ENCODE measurements at regions not wholly inside any gene's neighbourhood (a gene's known extent, or its start where the extent isn't known, plus 50 kb on each side); places are given as distances from the start of the nearest gene placed in this dataset.
"Not testable (repeated sequence)": the region's sequence is repeated elsewhere in the genome, so short reads cannot be mapped to it uniquely, and the experiment has no call there.

GRCh38 chr9:79492092-79493009, 79.4 kb upstream of the TLE4 start:
- Histone ChIP-seq H3K4me3 (ENCODE audit: insufficient read depth, low read length, poor library complexity, severe bottlenecking) (no peak overlapping the region), H3K27ac (ENCODE audit: low read depth, low read length) (no peak overlapping the region), H2AFZ (ENCODE audit: low read depth, low read length, severe bottlenecking) (no peak overlapping the region)

GRCh38 chr9:79500196-79500864, 71.4 kb upstream of the TLE4 start:
- not testable (repeated sequence) for H3K4me2 ChIP-seq (ENCODE audit: low read depth, low read length, poor library complexity, severe bottlenecking); H3K4me3 ChIP-seq (ENCODE audit: insufficient read depth, low read length, poor library complexity, severe bottlenecking); H4K20me1 ChIP-seq (ENCODE audit: low read depth, low read length); H3K27me3 ChIP-seq (ENCODE audit: low read length); H3F3A ChIP-seq (ENCODE audit: insufficient read depth); H3K9ac ChIP-seq (ENCODE audit: low read length); H3K27ac ChIP-seq (ENCODE audit: low read depth, low read length); H3K9me3 ChIP-seq (ENCODE audit: insufficient read depth, low read length); H3K36me3 ChIP-seq (ENCODE audit: low read length); H2AFZ ChIP-seq (ENCODE audit: low read depth, low read length, severe bottlenecking); H3K79me2 ChIP-seq (ENCODE audit: insufficient read depth, low read length); H3K9me2 ChIP-seq (replicated peaks; ENCODE audit: insufficient read depth, low read length)

More at GRCh38 chr9:79492092-79493009, 79.4 kb upstream of the TLE4 start:
- TF ChIP-seq EZH2phosphoT487 (conservative IDR thresholded peaks at IDR 0.05; ENCODE audit: low read length) = no peak
- no peak for TF ChIP-seq CTCF (IDR thresholded peaks at IDR 0.05; ENCODE audit: insufficient read depth, low read length, poor library complexity, severe bottlenecking)
- Histone ChIP-seq H3K9me3 (ENCODE audit: insufficient read depth, low read length) (no peaks in the 10 kb centered on the region), H3K9me2 (replicated peaks; ENCODE audit: insufficient read depth, low read length) (no peaks in the 10 kb centered on the region), H3K27me3 (ENCODE audit: low read length) (no peaks in the 10 kb centered on the region), H3K9ac (ENCODE audit: low read length) (no peak overlapping the region), H3K79me2 (ENCODE audit: insufficient read depth, low read length) (no peaks in the 10 kb centered on the region), H4K20me1 (ENCODE audit: low read depth, low read length) (no peaks in the 10 kb centered on the region), H3K4me2 (ENCODE audit: low read depth, low read length, poor library complexity, severe bottlenecking) (no peak overlapping the region), H3K36me3 (ENCODE audit: low read length) (no peaks in the 10 kb centered on the region), H3F3A (ENCODE audit: insufficient read depth) (no peaks in the 10 kb centered on the region)

GRCh38 chr9:79501546-79501945, 70.2 kb upstream of the TLE4 start:
- no peaks in the 10 kb centered on the region for H3F3A ChIP-seq (ENCODE audit: insufficient read depth)
- no peak overlapping the region for H3K4me2 ChIP-seq (ENCODE audit: low read depth, low read length, poor library complexity, severe bottlenecking)
- no peaks in the 10 kb centered on the region for H4K20me1 ChIP-seq (ENCODE audit: low read depth, low read length)

More at GRCh38 chr9:79501546-79501945, 70.2 kb upstream of the TLE4 start:
- Histone ChIP-seq H3K27me3 (ENCODE audit: low read length) (no peaks in the 10 kb centered on the region), H3K27ac (ENCODE audit: low read depth, low read length) (no peak overlapping the region), H3K79me2 (ENCODE audit: insufficient read depth, low read length) (no peaks in the 10 kb centered on the region), H3K9ac (ENCODE audit: low read length) (no peak overlapping the region), H2AFZ (ENCODE audit: low read depth, low read length, severe bottlenecking) (no peak overlapping the region), H3K4me3 (ENCODE audit: insufficient read depth, low read length, poor library complexity, severe bottlenecking) (no peak overlapping the region), H3K9me3 (ENCODE audit: insufficient read depth, low read length) (no peaks in the 10 kb centered on the region), H3K9me2 (replicated peaks; ENCODE audit: insufficient read depth, low read length) (no peaks in the 10 kb centered on the region), H3K36me3 (ENCODE audit: low read length) (no peaks in the 10 kb centered on the region)
- TF ChIP-seq EZH2phosphoT487 (conservative IDR thresholded peaks at IDR 0.05; ENCODE audit: low read length) (no peak), CTCF (IDR thresholded peaks at IDR 0.05; ENCODE audit: insufficient read depth, low read length, poor library complexity, severe bottlenecking) (no peak)
